Mucosa of descending colon (tissue), 3 donors: ENCODE measurements at regions not wholly inside any gene's neighbourhood (a gene's known extent, or its start where the extent isn't known, plus 50 kb on each side); places are given as distances from the start of the nearest gene placed in this dataset.

Source experiments
- ATAC-seq: fragments of 200-7000 bp; cut with Tn5 transposase; one replicate; pipeline ENCODE4 v1.9.1; 2020; ENCODE audit warnings: mild to moderate bottlenecking, moderate library complexity
- DNase-seq, 3 donors: peaks; one replicate each; pipeline ENCODE4 v3.0.0-alpha.2; 2020
- H3K36me3 ChIP-seq: fragments of 200-600 bp; one replicate; pipeline ENCODE4 v1.8.0; 2021; ENCODE audit warnings: low read depth, mild to moderate bottlenecking
- H3K4me1 ChIP-seq: fragments of 200-600 bp; one replicate; pipeline ENCODE4 v1.8.0; 2021; ENCODE audit warnings: low read depth, mild to moderate bottlenecking
- H3K4me3 ChIP-seq: fragments of 200-600 bp; one replicate; pipeline ENCODE4 v1.8.0; 2021; ENCODE audit warnings: mild to moderate bottlenecking
- H3K9me3 ChIP-seq: fragments of 200-600 bp; one replicate; pipeline ENCODE4 v1.8.0; 2021; ENCODE audit warnings: mild to moderate bottlenecking
- CTCF ChIP-seq: fragments of 200-600 bp; IDR thresholded peaks from one replicate; pipeline ENCODE4 v1.8.0; 2022; ENCODE audit warnings: antibody characterized with exemption, mild to moderate bottlenecking
- intact Hi-C, 2 donors: fragments of 100-400 bp; cut with DNase I in 1 of 2; cut with micrococcal nuclease in 1 of 2; formaldehyde crosslinking; loops; one replicate each; pipeline versions ENCODE4 v1.11.0 to v1.11.1; 2022; cut with DNase I, micrococcal nuclease
- donor health status: DM: no; HTN: no; CAD: no; lungs with moderate emphysema.
- donor health status: DM: no; HTN: no; CAD: no.
- donor health status: DM: no; HTN: yes; CAD: no.

DNA sequence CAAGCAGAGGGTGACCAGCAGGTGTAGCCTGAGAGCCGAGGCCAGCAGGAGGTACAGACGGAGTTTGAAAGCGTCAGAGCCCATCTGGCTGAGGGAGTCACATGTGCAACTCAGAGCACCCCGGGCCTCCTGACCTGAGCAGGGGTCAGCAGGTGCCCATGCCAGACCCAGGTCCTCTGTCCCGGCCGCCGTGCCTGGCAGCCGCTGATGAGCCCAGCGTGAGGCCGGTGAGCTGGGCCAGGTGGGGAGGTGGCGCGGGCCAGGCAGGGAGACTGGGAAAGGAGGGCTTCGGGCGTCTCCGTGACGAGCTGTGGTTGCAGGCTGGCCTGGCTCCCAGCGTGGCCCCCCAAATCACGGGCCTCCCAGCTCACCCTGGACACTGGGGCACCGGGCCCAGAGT lies 130.9 kb downstream of the CHSY1 start:
- Histone ChIP-seq H3K4me3 (no peak overlapping the region), H3K36me3 (no peaks in the 10 kb centered on the region), H3K9me3 (no peaks in the 10 kb centered on the region), H3K4me1 (peaks cover 8% of the 10 kb centered on the region)
- ATAC-seq: no peak
- intact Hi-C loops: no loop called here
- TF ChIP-seq CTCF: no peak
- no peak for DNase-seq

DNA sequence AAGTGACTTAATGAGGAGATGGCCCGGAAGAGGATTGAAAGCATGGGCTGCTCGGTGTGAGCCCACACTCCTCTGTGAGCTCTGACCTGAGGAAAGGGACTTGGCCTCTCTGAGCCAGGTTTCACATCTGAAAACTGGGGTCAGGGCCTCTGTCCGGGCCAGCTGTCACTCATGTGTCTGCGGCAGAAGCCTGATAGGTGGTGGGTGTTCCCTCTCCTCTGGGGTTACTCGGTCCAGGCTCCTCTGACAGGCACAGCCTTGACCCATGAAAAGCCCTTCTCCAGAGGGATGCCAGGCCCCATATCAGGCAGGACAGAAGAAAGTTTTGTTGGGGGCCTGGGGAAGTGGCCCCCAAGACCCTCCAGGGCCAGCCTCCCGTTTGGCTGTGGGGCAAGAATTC lies 131.4 kb downstream of the CHSY1 start:
- H3K36me3 ChIP-seq: no peaks in the 10 kb centered on the region
- ATAC-seq: no peak
- DNase-seq: no peak
- TF ChIP-seq CTCF: no peak
- intact Hi-C loops: no loop called here
- H3K4me1 ChIP-seq: peaks cover 8% of the 10 kb centered on the region
- no peaks in the 10 kb centered on the region for H3K9me3 ChIP-seq
- no peak overlapping the region for H3K4me3 ChIP-seq
